Panc1 (cell line): ENCODE measurements at regions not wholly inside any gene's neighbourhood (a gene's known extent, or its start where the extent isn't known, plus 50 kb on each side); places are given as distances from the start of the nearest gene placed in this dataset.

Experiments
- ATAC-seq: fragments of 200-7000 bp; cut with Tn5 transposase; 2 replicates; pipeline ENCODE4 v1.9.1; 2020; ENCODE audit warnings: mild to moderate bottlenecking, moderate library complexity
- BruUV-seq: library from RNA; stranded (reverse); fragments of 400-500 nt; replicated peaks from 2 replicates; lab custom pipeline; 2021; lab: Mats Ljungman, UMichigan
- CTCF ChIA-PET: fragments of 300-600 bp; sonication (Branson Sonifier 250); formaldehyde crosslinking; loops from one replicate; lab custom pipeline; 2022; ENCODE audit warnings: antibody characterized with exemption; lab: Charles Lee
- POLR2A ChIA-PET: fragments of 300-600 bp; sonication (Branson Sonifier 250); formaldehyde crosslinking; loops from one replicate; lab custom pipeline; 2022; ENCODE audit warnings: antibody characterized with exemption; lab: Charles Lee
- DNase-seq: peaks from one replicate; pipeline ENCODE4 v3.0.0-alpha.2; 2010; ENCODE audit warnings: low read depth, low spot score
- H3K27ac ChIP-seq: 2 replicates; pipeline ENCODE4 v1.5.1; 2011; ENCODE audit warnings: mild to moderate bottlenecking, low read length, inconsistent platforms
- H3K27me3 ChIP-seq: fragments of 200-500 bp; sonication (Bioruptor generic); 2 replicates; pipeline ENCODE4 v1.6.0; 2014; ENCODE audit warnings: low read length, inconsistent platforms; ENCODE audit not compliant: control insufficient read depth, insufficient read depth
- H3K36me3 ChIP-seq: fragments of 200-500 bp; sonication (Bioruptor generic); 2 replicates; pipeline ENCODE4 v1.5.1; 2014; ENCODE audit warnings: inconsistent platforms, mild to moderate bottlenecking, low read length, moderate library complexity; ENCODE audit not compliant: control insufficient read depth, insufficient read depth
- H3K4me1 ChIP-seq: 2 replicates; pipeline ENCODE4 v1.5.1; 2011; ENCODE audit warnings: inconsistent platforms, mild to moderate bottlenecking, low read length, moderate library complexity; ENCODE audit not compliant: control insufficient read depth, insufficient read depth
- H3K4me3 ChIP-seq, 2 experiments: 2 replicates each; pipeline ENCODE4 v1.5.1; 2011 to 2012; ENCODE audit warnings: low read depth in 2 of 2, low read length in 2 of 2, mild to moderate bottlenecking in 2 of 2, inconsistent platforms in 1 of 2, moderate library complexity in 1 of 2
- H3K9me3 ChIP-seq: fragments of 200-500 bp; sonication (Bioruptor generic); 2 replicates; pipeline ENCODE4 v1.5.1; 2014; ENCODE audit warnings: low read depth, mild to moderate bottlenecking, inconsistent platforms, low read length, moderate library complexity; ENCODE audit not compliant: control insufficient read depth, insufficient read depth
- CTCF ChIP-seq: fragments of 450-650 bp; IDR thresholded peaks from 2 replicates; pipeline ENCODE4 v1.5.1; 2017; ENCODE audit warnings: mild to moderate bottlenecking
- POLR2AphosphoS5 ChIP-seq: IDR thresholded peaks from 2 replicates; pipeline ENCODE4 v1.6.1; 2012; ENCODE audit warnings: mild to moderate bottlenecking, low read depth, low read length, moderate library complexity
- REST ChIP-seq, 2 experiments: IDR thresholded peaks; 2 replicates each; pipeline ENCODE4 v1.6.1; 2011 to 2012; ENCODE audit warnings: low read depth in 2 of 2, control low read depth in 1 of 2, low read length in 1 of 2, mild to moderate bottlenecking in 1 of 2, moderate library complexity in 1 of 2; ENCODE audit not compliant: insufficient read depth in 1 of 2
- SIN3A ChIP-seq: IDR thresholded peaks from 2 replicates; pipeline ENCODE4 v1.6.1; 2012; ENCODE audit warnings: low read depth, mild to moderate bottlenecking, low read length, moderate library complexity, borderline replicate concordance; ENCODE audit not compliant: insufficient read depth
- TCF7L2 ChIP-seq: IDR thresholded peaks from 2 replicates; pipeline ENCODE4 v1.6.1; 2011; ENCODE audit warnings: mild to moderate bottlenecking, low read depth, low read length, inconsistent platforms
- in situ Hi-C: cut with HindIII; loops from 2 replicates; pipeline ENCODE4 v1.10.0; 2016; ENCODE audit warnings: low sequenced_read_pairs, low pct_unique_long_range_greater_than_20kb
- intact Hi-C: fragments of 100-400 bp; cut with micrococcal nuclease; formaldehyde crosslinking; loops from one replicate; pipeline ENCODE4 v1.10.0; 2022; ENCODE audit not compliant: unreplicated experiment

- H3K27ac ChIP-seq, result no peak overlapping the region
- no peaks in the 10 kb centered on the region for H3K27me3 ChIP-seq
- H3K4me3 ChIP-seq, result no peak overlapping the region
- BruUV-seq, result no TSS peak
- CTCF ChIA-PET, result no interaction called here
- TF ChIP-seq CTCF (no peak), SIN3A (no peak), TCF7L2 (no peak), REST (IDR thresholded peaks at IDR 0.05; ENCODE audit: insufficient read depth in 1 of 2, low read depth in 2 of 2, low read length in 1 of 2) (no peak), POLR2AphosphoS5 (no peak)
- no peak for ATAC-seq
- no peaks in the 10 kb centered on the region for H3K36me3 ChIP-seq
- intact Hi-C loops (no loop called here), in situ Hi-C loops (no loop called here)
- H3K4me1 ChIP-seq, result no peaks in the 10 kb centered on the region
- POLR2A ChIA-PET, result no interaction called here
- DNase-seq, result no peak
- no peaks in the 10 kb centered on the region for H3K9me3 ChIP-seq
These were observed 90.8 kb upstream of the HS6ST1 start for GRCh38 chr2:128409326-128410034.

- Histone ChIP-seq H3K36me3 (no peaks in the 10 kb centered on the region), H3K9me3 (no peaks in the 10 kb centered on the region), H3K27me3 (no peaks in the 10 kb centered on the region), H3K27ac (no peak overlapping the region), H3K4me1 (no peaks in the 10 kb centered on the region), H3K4me3 (no peak overlapping the region)
- in situ Hi-C loops, result no loop called here
- DNase-seq (no peak), ATAC-seq (no peak)
- ChIA-PET POLR2A (no interaction called here), CTCF (no interaction called here)
- no TSS peak for BruUV-seq
- TF ChIP-seq TCF7L2, result no peak
- no peak for TF ChIP-seq REST (IDR thresholded peaks at IDR 0.05; ENCODE audit: insufficient read depth in 1 of 2, low read depth in 2 of 2, low read length in 1 of 2)
- TF ChIP-seq POLR2AphosphoS5, result no peak
- no peak for TF ChIP-seq SIN3A
- TF ChIP-seq CTCF, result no peak
- intact Hi-C loops, result no loop called here
These were observed 91.5 kb upstream of the HS6ST1 start for GRCh38 chr2:128410035-128410757.
